Keratinocyte (primary cell): ENCODE measurements at regions not wholly inside any gene's neighbourhood (a gene's known extent, or its start where the extent isn't known, plus 50 kb on each side); places are given as distances from the start of the nearest gene placed in this dataset.

Experiments
- EZH2 ChIP-seq: IDR thresholded peaks from one replicate; pipeline ENCODE4 v1.6.1; 2012; ENCODE audit warnings: inconsistent platforms, mild to moderate bottlenecking, low read length, moderate library complexity
- TF ChIP-seq, protein P1 (sequence below), 3 experiments: IDR thresholded peaks in 1 of 3; conservative IDR thresholded peaks in 1 of 3; optimal IDR thresholded peaks in 1 of 3; 2 replicates in 2 of 3; 3 replicates in 1 of 3; pipeline versions ENCODE3 to v1.5.1; 2011; ENCODE audit warnings: low read length in 3 of 3, mild to moderate bottlenecking in 3 of 3, moderate library complexity in 2 of 3, control low read depth in 1 of 3, inconsistent platforms in 1 of 3; ENCODE audit not compliant: insufficient read depth in 2 of 3; ENCODE audit errors: extremely low read depth in 1 of 3

DNA sequence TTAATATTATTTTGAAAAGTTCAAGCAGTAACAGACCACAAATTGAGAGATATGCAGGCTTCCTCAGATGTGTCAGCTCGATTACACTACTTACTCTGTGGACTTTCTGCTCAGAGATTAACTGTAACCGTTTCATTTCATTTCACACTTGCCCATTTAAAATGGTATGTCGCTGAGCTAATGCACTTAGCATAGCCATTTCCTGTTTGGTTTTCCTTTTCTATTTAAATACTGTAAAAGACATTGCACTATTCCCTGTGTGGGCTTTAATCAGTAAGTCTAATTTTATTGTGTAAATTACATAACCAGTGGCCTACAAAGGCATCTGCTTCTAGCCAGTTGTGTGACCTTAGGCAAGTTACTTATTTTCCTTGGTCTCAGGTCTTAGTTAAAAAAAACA, 237.6 kb downstream of the LACC1 start:
- TF ChIP-seq, protein P1, sequence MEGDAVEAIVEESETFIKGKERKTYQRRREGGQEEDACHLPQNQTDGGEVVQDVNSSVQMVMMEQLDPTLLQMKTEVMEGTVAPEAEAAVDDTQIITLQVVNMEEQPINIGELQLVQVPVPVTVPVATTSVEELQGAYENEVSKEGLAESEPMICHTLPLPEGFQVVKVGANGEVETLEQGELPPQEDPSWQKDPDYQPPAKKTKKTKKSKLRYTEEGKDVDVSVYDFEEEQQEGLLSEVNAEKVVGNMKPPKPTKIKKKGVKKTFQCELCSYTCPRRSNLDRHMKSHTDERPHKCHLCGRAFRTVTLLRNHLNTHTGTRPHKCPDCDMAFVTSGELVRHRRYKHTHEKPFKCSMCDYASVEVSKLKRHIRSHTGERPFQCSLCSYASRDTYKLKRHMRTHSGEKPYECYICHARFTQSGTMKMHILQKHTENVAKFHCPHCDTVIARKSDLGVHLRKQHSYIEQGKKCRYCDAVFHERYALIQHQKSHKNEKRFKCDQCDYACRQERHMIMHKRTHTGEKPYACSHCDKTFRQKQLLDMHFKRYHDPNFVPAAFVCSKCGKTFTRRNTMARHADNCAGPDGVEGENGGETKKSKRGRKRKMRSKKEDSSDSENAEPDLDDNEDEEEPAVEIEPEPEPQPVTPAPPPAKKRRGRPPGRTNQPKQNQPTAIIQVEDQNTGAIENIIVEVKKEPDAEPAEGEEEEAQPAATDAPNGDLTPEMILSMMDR (optimal IDR thresholded peaks at IDR 0.05 in 1 of 3, IDR thresholded peaks at IDR 0.05 in 1 of 3, conservative IDR thresholded peaks at IDR 0.05 in 1 of 3; ENCODE audit: extremely low read depth in 1 of 3, insufficient read depth in 2 of 3, low read length in 3 of 3) = no peak
- no peak for TF ChIP-seq EZH2
